GM12872 (cell line): ENCODE measurements at regions not wholly inside any gene's neighbourhood (a gene's known extent, or its start where the extent isn't known, plus 50 kb on each side); places are given as distances from the start of the nearest gene placed in this dataset.

ENCODE experiments used
- CTCF ChIP-seq: IDR thresholded peaks from 3 replicates; pipeline ENCODE4 v1.5.1; 2011; ENCODE audit warnings: low read depth, mild to moderate bottlenecking, low read length, moderate library complexity; ENCODE audit not compliant: insufficient read depth

GRCh38 chr3:137116619-137117018, 158.8 kb downstream of the IL20RB start:
- TF ChIP-seq CTCF = no peak

- peak; percentile 86 for TF ChIP-seq CTCF
Measured at GRCh38 chr3:137121704-137122314, 164.0 kb downstream of the IL20RB start.

GRCh38 chr3:137131081-137131480, 173.3 kb downstream of the IL20RB start:
- TF ChIP-seq CTCF = no peak

- no peak for TF ChIP-seq CTCF
Measured at GRCh38 chr3:137134431-137134830, 176.6 kb downstream of the IL20RB start.

GRCh38 chr3:137148406-137148805, 190.6 kb downstream of the IL20RB start:
- no peak for TF ChIP-seq CTCF

GRCh38 chr3:137148917-137149316, 191.1 kb downstream of the IL20RB start:
- no peak for TF ChIP-seq CTCF

GRCh38 chr3:137150825-137151224, 193.0 kb downstream of the IL20RB start:
- no peak for TF ChIP-seq CTCF
